ENCODE measurements at regions not wholly inside any gene's neighbourhood (a gene's known extent, or its start where the extent isn't known, plus 50 kb on each side); places are given as distances from the start of the nearest gene placed in this dataset.
"Not testable (repeated sequence)": the region's sequence is repeated elsewhere in the genome, so short reads cannot be mapped to it uniquely, and the experiment has no call there.

DNA sequence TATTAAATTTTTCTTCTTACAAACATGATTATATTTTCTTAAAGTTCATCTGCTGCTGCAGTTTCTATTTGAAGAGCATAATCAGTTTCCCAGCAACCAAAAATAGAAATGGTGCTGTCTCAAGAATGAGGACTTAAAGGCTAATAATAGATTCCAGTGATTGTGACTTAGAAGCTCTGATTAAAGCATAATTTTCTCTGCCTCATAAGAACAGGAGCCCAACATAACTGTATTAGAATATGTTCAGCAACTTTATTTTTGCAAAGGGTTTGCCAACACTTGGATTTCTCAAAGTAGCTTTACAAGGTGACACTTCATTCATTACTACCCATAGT lies 227.9 kb downstream of the SPATA31A1 start:
- H3K4me3 ChIP-seq (ENCODE audit: low read depth, low read length); DNase-seq; H2BK12ac ChIP-seq (ENCODE audit: low read length); H3K4ac ChIP-seq (ENCODE audit: low read depth, low read length); H3K18ac ChIP-seq (ENCODE audit: low read length); H2BK120ac ChIP-seq (ENCODE audit: insufficient read depth, low read length, poor library complexity); H3K36me3 ChIP-seq (ENCODE audit: control insufficient read depth in 1 of 2, insufficient read depth in 2 of 2, low read length in 2 of 2); H2AK5ac ChIP-seq (ENCODE audit: low read length); H3K9me3 ChIP-seq (ENCODE audit: insufficient read depth, low read depth, low read length); H3K14ac ChIP-seq (ENCODE audit: low read length); H3K23ac ChIP-seq (ENCODE audit: low read length); H4K12ac ChIP-seq (ENCODE audit: low read depth, low read length); H3K27me3 ChIP-seq (ENCODE audit: insufficient read depth, low read length); H4K91ac ChIP-seq (ENCODE audit: low read depth, low read length); H2BK5ac ChIP-seq (ENCODE audit: low read depth, low read length, poor library complexity); H3K9ac ChIP-seq (ENCODE audit: low read length); H3K79me2 ChIP-seq (ENCODE audit: control insufficient read depth, insufficient read depth, low read length, poor library complexity); H2AFZ ChIP-seq (ENCODE audit: insufficient read depth, low read length, poor library complexity); H3K4me2 ChIP-seq (ENCODE audit: low read length); H4K8ac ChIP-seq (ENCODE audit: low read depth, low read length); H3K79me1 ChIP-seq (ENCODE audit: low read length); H3K4me1 ChIP-seq (ENCODE audit: control insufficient read depth in 1 of 2, insufficient read depth in 2 of 2, low read length in 2 of 2); H3K27ac ChIP-seq (ENCODE audit: low read depth, low read length): not testable (repeated sequence)

GRCh38 chr9:39585233-39585632 lies 229.8 kb downstream of the SPATA31A1 start:
- H3K79me2 ChIP-seq (ENCODE audit: control insufficient read depth, insufficient read depth, low read length, poor library complexity); H3K4ac ChIP-seq (ENCODE audit: low read depth, low read length); H3K18ac ChIP-seq (ENCODE audit: low read length); H3K27me3 ChIP-seq (ENCODE audit: insufficient read depth, low read length); H3K4me1 ChIP-seq (ENCODE audit: control insufficient read depth in 1 of 2, insufficient read depth in 2 of 2, low read length in 2 of 2); H2AK5ac ChIP-seq (ENCODE audit: low read length); H2BK120ac ChIP-seq (ENCODE audit: insufficient read depth, low read length, poor library complexity); H3K14ac ChIP-seq (ENCODE audit: low read length); H2BK5ac ChIP-seq (ENCODE audit: low read depth, low read length, poor library complexity); H3K9ac ChIP-seq (ENCODE audit: low read length); H3K27ac ChIP-seq (ENCODE audit: low read depth, low read length); H4K91ac ChIP-seq (ENCODE audit: low read depth, low read length); H3K4me2 ChIP-seq (ENCODE audit: low read length); H2AFZ ChIP-seq (ENCODE audit: insufficient read depth, low read length, poor library complexity); H3K36me3 ChIP-seq (ENCODE audit: control insufficient read depth in 1 of 2, insufficient read depth in 2 of 2, low read length in 2 of 2); H4K8ac ChIP-seq (ENCODE audit: low read depth, low read length); H3K9me3 ChIP-seq (ENCODE audit: insufficient read depth, low read depth, low read length); H4K12ac ChIP-seq (ENCODE audit: low read depth, low read length); H2BK12ac ChIP-seq (ENCODE audit: low read length); H3K4me3 ChIP-seq (ENCODE audit: low read depth, low read length); H3K79me1 ChIP-seq (ENCODE audit: low read length); H3K23ac ChIP-seq (ENCODE audit: low read length); DNase-seq: not testable (repeated sequence)
- WGBS (ENCODE audit: extremely low coverage, insufficient coverage, insufficient read length), result no CpG with 5 or more reads among the region's 7 CpGs

- H2BK120ac ChIP-seq (ENCODE audit: insufficient read depth, low read length, poor library complexity), result no peak overlapping the region
- no peak overlapping the region for H2AK5ac ChIP-seq (ENCODE audit: low read length)
- H4K12ac ChIP-seq (ENCODE audit: low read depth, low read length), result peak overlapping the region; percentile 36
- no peak overlapping the region for H4K8ac ChIP-seq (ENCODE audit: low read depth, low read length)
- H3K4me3 ChIP-seq (ENCODE audit: low read depth, low read length), result no peak overlapping the region
- no peak overlapping the region for H3K9ac ChIP-seq (ENCODE audit: low read length)
- no peaks in the 10 kb centered on the region for H3K9me3 ChIP-seq (ENCODE audit: insufficient read depth, low read depth, low read length)
- H2AFZ ChIP-seq (ENCODE audit: insufficient read depth, low read length, poor library complexity), result no peak overlapping the region
- H3K14ac ChIP-seq (ENCODE audit: low read length), result no peak overlapping the region
- DNase-seq, result no peak
- H3K27me3 ChIP-seq (ENCODE audit: insufficient read depth, low read length), result no peaks in the 10 kb centered on the region
- H3K79me1 ChIP-seq (ENCODE audit: low read length), result no peaks in the 10 kb centered on the region
- no peak overlapping the region for H2BK5ac ChIP-seq (ENCODE audit: low read depth, low read length, poor library complexity)
- H3K4ac ChIP-seq (ENCODE audit: low read depth, low read length), result no peak overlapping the region
- no peak overlapping the region for H4K91ac ChIP-seq (ENCODE audit: low read depth, low read length)
- H3K27ac ChIP-seq (ENCODE audit: low read depth, low read length), result no peak overlapping the region
- no peaks in the 10 kb centered on the region for H3K4me1 ChIP-seq (ENCODE audit: control insufficient read depth in 1 of 2, insufficient read depth in 2 of 2, low read length in 2 of 2)
- no peak overlapping the region for H3K23ac ChIP-seq (ENCODE audit: low read length)
- no peak overlapping the region for H3K4me2 ChIP-seq (ENCODE audit: low read length)
- no peaks in the 10 kb centered on the region for H3K36me3 ChIP-seq (ENCODE audit: control insufficient read depth in 1 of 2, insufficient read depth in 2 of 2, low read length in 2 of 2)
- no peak overlapping the region for H2BK12ac ChIP-seq (ENCODE audit: low read length)
- WGBS (ENCODE audit: extremely low coverage, insufficient coverage, insufficient read length), result no CpG with 5 or more reads among the region's 3 CpGs
- no peaks in the 10 kb centered on the region for H3K79me2 ChIP-seq (ENCODE audit: control insufficient read depth, insufficient read depth, low read length, poor library complexity)
- H3K18ac ChIP-seq (ENCODE audit: low read length), result no peak overlapping the region
Observed at GRCh38 chr9:39587844-39588499, 232.5 kb downstream of the SPATA31A1 start.

GRCh38 chr9:39588500-39589137 lies 233.2 kb downstream of the SPATA31A1 start:
- H3K14ac ChIP-seq (ENCODE audit: low read length), result no peak overlapping the region
- no peak overlapping the region for H3K4me2 ChIP-seq (ENCODE audit: low read length)
- no peak overlapping the region for H2BK5ac ChIP-seq (ENCODE audit: low read depth, low read length, poor library complexity)
- no peaks in the 10 kb centered on the region for H3K79me1 ChIP-seq (ENCODE audit: low read length)
- H3K4ac ChIP-seq (ENCODE audit: low read depth, low read length), result no peak overlapping the region
- no peak for DNase-seq
- H3K9ac ChIP-seq (ENCODE audit: low read length), result no peak overlapping the region
- no peak overlapping the region for H2BK12ac ChIP-seq (ENCODE audit: low read length)
- H3K23ac ChIP-seq (ENCODE audit: low read length), result no peak overlapping the region
- no CpG with 5 or more reads among the region's 8 CpGs for WGBS (ENCODE audit: extremely low coverage, insufficient coverage, insufficient read length)
- no peaks in the 10 kb centered on the region for H3K79me2 ChIP-seq (ENCODE audit: control insufficient read depth, insufficient read depth, low read length, poor library complexity)
- H3K18ac ChIP-seq (ENCODE audit: low read length), result no peak overlapping the region
- H4K12ac ChIP-seq (ENCODE audit: low read depth, low read length), result no peak overlapping the region
- H2AFZ ChIP-seq (ENCODE audit: insufficient read depth, low read length, poor library complexity), result no peak overlapping the region
- H3K27ac ChIP-seq (ENCODE audit: low read depth, low read length), result no peak overlapping the region
- H4K8ac ChIP-seq (ENCODE audit: low read depth, low read length), result no peak overlapping the region
- H4K91ac ChIP-seq (ENCODE audit: low read depth, low read length), result no peak overlapping the region
- no peak overlapping the region for H2AK5ac ChIP-seq (ENCODE audit: low read length)
- no peaks in the 10 kb centered on the region for H3K36me3 ChIP-seq (ENCODE audit: control insufficient read depth in 1 of 2, insufficient read depth in 2 of 2, low read length in 2 of 2)
- no peak overlapping the region for H2BK120ac ChIP-seq (ENCODE audit: insufficient read depth, low read length, poor library complexity)
- no peaks in the 10 kb centered on the region for H3K27me3 ChIP-seq (ENCODE audit: insufficient read depth, low read length)
- no peaks in the 10 kb centered on the region for H3K9me3 ChIP-seq (ENCODE audit: insufficient read depth, low read depth, low read length)
- no peaks in the 10 kb centered on the region for H3K4me1 ChIP-seq (ENCODE audit: control insufficient read depth in 1 of 2, insufficient read depth in 2 of 2, low read length in 2 of 2)
- H3K4me3 ChIP-seq (ENCODE audit: low read depth, low read length), result no peak overlapping the region
